SKM-1 treated with dmso at 0.1 percent for 144 hours (cell line): ENCODE measurements at regions not wholly inside any gene's neighbourhood (a gene's known extent, or its start where the extent isn't known, plus 50 kb on each side); places are given as distances from the start of the nearest gene placed in this dataset.

Source experiments
- DNase-seq: peaks from one replicate; lab custom pipeline; 2025; ENCODE audit not compliant: unreplicated experiment; lab: John Stamatoyannopoulos, UW

DNA sequence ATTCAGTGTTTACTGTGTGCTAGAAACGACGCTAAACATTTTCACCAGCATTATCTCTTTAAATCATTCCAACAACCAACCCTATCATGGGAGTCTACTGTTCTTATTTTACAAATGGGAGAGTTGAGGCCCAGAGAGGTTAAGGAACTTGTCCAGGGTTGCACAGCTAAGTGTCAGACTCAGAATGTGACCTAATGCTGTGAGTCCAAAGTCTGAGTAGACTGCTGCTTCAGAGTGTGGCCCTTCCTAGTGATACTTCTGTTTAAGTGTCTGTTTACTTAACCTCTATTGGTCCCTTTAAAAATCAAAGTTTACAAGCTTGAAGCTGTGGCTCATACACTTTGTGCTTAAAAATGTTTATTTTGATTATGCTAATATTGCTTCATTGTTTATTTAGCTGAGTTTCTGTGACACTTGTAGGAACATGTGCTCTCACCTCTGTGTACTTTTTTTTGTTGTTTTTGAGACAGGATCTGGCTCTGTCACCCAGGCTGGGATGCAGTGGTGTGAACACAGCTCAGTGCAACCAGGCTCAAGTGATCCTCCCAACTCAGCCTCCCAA is 84.4 kb upstream of the SYPL1 start:
- no peak for DNase-seq

DNA sequence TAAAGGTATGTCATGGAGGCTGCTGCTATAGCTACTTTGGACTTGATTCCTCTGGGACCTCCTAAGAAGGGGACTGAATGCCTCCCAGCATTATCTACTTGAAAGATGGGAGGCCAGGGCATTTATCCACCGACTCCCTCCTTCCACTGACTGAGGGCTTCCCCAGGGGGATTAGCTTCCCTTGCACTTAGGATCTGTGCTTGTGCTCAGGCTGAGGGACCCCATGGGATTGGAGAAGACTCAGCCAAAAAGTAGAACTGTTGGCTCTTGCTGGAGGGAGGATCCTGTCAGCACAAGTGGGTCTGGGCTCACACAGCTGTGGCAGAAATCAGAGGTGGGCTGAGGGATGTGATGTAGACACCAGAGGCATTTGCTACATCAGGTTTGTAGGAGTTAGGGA is 81.5 kb upstream of the SYPL1 start:
- DNase-seq: no peak

- DNase-seq: no peak
These were observed 78.6 kb upstream of the SYPL1 start for GRCh38 chr7:106190589-106191330.

DNA sequence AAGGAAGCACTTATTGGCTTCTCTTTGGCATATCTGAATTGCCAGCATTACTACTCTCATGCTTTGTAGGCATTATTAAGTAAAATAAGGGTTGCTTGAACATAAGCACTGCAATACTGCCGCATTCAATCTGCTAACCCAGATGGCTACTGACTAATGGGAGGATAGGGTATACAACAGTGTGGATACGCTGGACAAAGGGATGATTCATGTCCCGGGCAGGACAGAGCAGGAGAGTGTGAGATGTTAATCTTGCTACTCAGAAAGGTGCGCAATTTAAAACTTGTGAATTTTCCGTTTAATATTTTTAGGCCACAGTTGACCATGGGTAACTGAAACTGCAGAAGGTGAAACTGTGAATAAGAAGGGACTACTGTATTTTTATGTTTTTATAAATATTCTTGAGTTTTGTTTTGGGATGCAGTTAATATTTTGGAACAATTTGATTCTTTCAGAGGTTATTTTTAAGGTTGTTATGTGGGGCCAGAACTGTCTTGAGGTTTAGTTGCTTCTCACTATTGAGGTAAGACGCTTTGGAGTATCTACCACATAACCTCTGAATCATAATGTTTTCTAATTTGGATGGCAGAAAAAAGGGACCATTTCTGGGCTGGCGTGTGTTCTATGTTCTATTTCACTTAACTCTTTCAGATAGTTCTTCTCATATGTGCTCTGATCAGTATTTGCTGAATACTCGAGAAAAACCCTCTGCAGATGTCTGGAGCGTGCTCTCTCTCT is 75.7 kb upstream of the SYPL1 start:
- DNase-seq: no peak

DNA sequence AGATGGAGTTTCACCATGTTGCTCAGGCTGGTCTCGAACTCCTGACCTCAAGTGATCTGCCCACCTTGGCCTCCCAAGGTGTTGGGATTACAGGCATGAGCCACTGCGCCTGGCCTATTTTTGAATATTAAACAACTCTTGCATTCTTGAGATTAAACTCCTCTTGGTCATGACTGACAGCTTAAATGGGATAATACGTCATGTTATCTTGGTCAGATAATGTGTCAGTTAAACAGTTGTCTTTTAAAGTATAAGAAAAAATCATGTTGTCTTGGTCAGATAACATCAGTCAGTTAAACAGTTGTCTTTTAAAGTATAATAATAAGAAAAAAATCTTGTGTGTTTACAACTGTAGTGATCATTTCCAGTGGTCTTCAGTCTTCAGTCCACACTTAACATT is 73.6 kb upstream of the SYPL1 start:
- DNase-seq: no peak

- peak; percentile 31 for DNase-seq
These were observed 71.8 kb upstream of the SYPL1 start for GRCh38 chr7:106183952-106184351.

DNA sequence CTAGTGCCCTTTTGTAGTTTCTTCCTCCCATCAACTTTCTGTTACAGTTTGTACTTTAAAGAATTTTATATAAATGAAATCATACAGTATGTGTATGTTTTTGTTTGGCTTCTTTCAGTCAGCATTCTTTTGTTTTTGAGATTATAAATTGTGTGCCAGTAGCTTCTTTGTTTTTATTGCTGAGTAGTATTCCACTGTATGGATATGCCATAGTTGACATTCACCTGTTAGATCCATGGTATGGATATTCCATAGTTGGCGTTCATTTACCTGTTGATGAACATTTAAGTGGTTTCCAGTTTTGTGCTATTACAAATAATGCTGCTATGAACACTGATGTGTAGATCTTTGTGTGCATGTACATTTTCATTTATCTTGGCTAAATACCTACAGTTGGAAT is 70.8 kb upstream of the SYPL1 start:
- no peak for DNase-seq

DNA sequence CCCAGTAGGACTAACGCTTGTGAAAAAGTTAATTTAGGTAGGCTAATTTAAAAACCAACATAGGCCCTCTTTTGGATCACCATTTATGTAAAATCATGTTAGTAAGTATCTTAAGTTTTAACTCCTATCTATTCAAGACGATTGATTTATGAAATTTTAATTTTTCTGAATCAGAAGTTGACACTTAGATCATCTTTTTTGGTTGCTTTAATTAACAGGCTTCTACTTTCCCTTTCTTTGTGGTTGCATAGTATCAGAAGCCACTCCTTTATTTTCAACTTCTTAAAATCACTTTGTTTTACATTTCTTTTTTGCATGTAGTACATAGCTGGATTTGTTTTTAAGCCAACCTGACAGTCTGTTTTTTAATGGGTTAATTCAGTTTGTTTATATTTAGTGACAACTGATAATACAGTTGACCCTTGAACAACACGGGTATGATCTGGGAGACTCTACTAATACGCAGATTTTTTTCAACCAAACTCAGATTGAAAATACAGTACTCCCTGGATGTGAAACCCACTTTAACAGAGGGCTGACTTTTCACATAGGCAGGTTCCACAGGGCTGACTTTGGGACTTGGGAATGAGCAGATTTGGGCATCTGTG is 69.7 kb upstream of the SYPL1 start:
- DNase-seq: no peak

DNA sequence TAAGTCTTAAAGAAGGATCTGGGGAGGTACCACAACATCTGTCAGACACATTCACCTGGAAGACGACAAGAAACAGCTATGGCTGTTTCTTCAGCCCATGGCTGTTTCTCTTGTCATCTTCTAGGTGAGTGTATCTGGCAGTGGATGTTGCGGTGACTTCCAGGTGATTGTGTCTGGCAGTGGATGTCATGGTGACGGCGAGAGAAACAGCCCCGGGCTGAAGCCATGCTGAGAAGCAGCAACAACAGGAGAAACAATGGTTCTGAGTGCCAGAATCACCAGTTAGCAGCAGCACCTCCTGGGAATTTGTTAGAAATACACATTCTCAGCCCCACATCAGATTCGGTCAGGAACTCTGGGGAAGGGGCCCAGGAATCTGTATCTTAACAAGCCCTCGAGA is 68.6 kb upstream of the SYPL1 start:
- no peak for DNase-seq

- no peak for DNase-seq
These were observed 67.1 kb upstream of the SYPL1 start for GRCh38 chr7:106179256-106179655.

GRCh38 chr7:106178593-106179134 is 66.6 kb upstream of the SYPL1 start:
- DNase-seq: no peak

- no peak for DNase-seq
These were observed 65.9 kb upstream of the SYPL1 start for GRCh38 chr7:106177738-106178592.

- no peak for DNase-seq
These were observed 65.2 kb upstream of the SYPL1 start for GRCh38 chr7:106177300-106177690.

GRCh38 chr7:106176414-106177299 is 64.5 kb upstream of the SYPL1 start:
- peak; percentile 55 for DNase-seq

DNA sequence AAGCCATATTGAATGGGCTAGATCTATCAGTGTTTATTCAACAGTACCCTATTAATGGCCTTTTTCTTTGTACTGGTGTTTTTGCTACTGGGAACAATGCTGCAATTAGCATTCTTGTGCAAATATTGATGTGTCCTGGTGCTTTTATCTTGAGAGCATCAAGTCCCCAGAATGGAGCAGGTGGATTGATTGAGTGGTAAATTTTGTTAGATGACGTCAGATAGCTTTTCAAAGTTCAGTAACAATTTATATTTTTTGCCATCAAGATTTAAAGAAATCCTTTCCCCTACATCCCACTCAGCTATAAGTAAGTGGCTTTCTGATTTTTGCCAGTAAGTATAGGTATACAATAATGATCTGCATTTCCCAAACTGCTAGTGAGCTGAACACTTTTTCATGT is 63.4 kb upstream of the SYPL1 start:
- no peak for DNase-seq

- no peak for DNase-seq
These were observed 58.5 kb upstream of the SYPL1 start for GRCh38 chr7:106170651-106171050.

DNA sequence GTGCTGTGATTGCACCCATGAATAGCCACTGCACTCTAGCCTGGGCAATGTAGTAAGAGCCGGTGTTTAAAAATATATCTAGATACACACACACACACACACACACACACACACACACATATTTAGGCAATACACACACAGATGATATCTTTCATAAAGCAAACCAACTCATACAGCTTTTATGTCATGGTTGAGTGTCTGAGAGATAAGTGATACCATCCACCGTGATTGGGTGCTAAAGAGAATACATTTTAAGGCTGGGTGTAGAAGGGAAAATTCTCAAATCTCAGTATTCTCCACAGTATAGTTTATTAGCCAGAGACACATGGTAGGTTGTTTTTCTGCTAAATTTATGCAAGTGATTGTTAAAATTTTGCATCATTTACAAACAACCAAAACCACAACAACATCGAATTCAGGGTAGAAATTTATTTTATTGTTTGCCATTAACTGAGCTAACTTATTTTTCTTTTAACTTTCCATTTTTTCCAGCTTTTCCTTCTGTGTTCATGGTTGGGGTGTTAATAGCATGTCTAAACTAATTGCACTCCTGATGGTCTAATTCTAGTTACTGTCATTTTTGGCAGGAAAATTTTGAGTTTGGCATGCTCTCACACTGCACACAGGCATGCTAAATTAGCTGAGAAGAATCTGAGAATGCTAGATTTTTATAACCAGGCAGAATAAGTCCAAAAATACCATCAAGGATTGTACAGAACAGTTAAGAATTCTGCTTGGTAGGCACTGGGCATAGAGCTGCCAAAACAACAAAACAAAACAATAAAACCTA is 57.9 kb upstream of the SYPL1 start:
- no peak for DNase-seq

DNA sequence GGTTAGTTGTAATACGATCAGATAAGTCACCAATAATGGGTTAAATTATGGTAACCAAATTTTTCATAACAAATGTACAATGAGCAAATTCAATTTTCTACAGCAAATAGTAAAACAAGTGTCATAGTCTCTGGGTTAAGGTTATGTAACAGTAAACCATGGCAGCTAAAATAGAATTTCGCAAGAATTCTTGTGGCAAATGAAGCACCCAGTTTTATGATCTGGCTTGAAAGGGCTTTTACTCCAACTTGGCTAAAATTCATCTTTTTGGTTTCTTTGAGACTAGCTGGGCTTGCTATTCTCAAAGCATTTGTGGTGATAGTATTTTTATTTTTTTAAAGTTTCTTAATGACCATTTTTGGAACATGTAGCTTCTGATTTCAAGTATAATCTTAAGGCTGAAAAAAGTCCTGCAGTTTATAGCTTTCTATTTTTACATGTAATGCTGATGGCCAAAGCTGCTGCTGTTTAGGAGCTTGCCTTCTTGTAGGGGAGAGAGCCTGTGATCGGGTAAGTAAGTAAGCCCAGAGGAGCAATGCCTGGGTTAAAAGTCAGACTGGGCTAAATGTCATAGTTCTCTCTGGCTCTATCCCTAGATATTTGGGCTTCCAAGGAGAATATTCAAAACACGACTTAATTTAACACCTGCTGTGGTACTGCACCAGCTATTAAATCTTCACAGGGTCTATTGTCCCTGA is 55.5 kb upstream of the SYPL1 start:
- peak; percentile 31 for DNase-seq
